ENCODE measurements at regions not wholly inside any gene's neighbourhood (a gene's known extent, or its start where the extent isn't known, plus 50 kb on each side); places are given as distances from the start of the nearest gene placed in this dataset.
"Not testable (repeated sequence)": the region's sequence is repeated elsewhere in the genome, so short reads cannot be mapped to it uniquely, and the experiment has no call there.

DNA sequence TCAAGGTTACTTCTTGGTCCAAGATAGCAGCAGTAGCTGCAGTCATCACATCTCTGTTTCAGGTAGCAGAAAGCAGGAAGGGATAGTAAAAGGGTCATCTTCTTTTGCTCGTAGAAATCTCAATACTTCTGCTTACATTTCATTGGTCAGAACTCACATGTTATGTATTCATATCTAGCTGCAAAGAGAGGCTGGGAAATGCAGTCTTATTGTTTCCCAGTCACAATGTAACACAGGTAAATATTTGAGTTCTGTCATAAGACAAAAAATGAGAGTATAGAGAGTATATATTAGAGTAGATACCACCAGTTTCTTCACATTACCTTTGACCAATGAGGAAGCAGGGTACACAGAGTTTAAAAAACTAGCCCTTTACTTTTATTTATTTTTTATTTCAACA lies 132.4 kb upstream of the ITGA6 start:
- DNase-seq = no peak

DNA sequence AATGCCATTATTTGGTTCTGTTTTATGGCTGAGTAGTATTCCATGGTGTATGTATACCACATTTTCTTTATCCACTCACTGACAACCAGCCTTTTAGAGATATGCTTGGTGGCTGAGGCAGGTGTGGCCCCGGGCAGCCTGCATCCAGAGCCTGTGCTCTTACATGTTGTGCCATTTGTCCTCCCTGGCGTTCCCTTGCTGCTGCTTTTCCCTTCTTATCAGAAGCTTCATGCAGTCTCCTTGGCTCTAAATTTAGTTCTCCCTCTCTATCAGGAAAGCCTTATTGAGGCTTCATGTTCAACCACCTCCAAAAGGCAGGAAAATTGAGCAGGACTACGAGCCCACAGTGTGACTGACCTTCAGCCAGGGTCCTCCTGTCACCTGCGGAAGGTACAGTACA lies 131.7 kb upstream of the ITGA6 start:
- no peak for DNase-seq

DNA sequence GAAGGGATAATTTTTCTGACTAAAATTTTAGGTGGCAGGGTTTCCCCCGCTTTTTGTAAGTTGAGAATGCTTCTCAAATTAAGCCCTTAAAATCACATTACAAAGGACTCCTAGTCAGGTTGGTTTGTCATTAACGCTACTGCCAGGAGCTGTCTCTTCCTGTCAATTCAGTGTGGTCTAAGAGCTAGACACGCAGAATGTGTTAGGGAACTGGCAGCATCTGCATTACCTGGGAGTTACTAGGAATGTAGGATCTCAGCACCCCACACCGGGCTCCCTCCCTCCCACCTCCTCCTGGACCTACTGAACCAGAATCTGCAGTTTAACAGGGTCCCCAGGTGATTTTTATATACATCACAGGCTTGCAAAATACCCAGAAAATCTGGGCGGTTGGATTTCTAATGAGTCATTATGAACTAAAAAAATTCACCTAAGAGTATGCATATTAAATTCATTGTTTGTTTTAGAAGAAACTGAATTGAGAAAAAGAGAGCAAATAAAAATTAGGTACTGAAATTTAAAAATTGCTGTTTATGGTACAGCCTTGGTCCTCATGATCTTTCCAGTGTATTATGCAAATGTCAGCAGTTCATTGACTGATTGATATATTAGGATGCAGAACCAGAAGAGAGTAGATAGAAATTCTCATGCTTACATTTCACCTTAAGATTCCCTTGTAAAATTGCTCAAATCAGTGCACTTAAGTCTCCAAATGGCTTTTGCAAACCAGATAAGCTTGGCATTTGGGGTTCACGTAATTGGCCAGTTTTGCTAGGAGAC lies 130.9 kb upstream of the ITGA6 start:
- no peak for DNase-seq

DNA sequence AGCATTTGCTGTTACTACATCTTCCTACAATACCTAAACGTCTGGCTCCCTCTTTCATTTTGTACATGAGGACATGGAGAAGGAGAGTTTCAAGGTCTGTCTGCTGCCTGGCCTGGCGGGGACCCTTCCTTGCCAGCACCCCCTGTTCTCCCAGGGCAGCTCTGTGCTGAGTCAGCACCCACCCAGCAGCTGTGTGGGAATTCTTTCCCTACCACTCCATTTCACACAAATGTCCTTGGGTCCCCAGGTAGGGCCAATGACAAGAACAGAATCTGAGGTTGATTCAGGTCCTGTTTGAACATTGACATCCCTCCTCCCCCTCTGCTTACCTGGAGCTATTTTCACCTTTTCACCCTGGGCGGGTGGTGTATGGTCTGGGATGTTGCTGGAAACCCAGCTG lies 129.9 kb upstream of the ITGA6 start:
- DNase-seq = no peak

DNA sequence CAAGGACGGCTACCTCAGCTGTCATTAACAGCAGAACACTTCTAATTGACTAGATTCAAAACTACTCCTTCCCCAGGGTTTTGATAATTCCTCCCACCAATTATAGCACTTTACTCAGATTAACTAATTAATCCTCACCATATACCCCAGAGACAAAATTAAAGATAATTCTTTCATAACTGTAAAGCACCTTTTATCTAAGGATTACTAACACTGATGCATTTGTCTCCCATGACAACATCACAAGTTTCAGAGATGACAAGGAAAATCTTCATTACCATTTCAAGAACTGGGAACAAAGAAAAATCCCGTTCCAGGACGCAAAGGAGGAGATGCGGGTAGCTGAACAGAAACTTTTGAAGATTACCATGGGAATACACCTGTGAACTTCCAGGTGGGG lies 129.4 kb upstream of the ITGA6 start:
- DNase-seq = no peak

DNA sequence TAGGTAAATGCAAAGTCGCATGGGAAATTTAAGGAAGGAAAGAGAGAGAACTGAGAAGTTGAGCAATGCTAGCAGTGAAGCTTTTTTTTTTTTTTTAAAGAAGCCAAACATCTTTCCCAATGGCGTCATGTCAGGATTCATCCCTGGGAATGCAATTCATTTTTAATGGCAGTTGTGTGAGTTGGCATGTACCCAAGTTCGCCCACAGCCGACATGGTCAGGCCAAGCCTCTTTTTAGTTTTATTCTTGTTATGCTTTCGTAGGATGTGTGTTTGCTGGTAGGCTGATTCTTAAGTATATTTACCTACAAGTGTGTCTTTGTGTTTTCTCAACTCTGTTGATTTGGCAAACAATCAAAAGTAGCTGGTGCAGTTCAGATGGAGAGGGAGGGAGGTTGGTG lies 127.6 kb upstream of the ITGA6 start:
- no peak for DNase-seq

DNA sequence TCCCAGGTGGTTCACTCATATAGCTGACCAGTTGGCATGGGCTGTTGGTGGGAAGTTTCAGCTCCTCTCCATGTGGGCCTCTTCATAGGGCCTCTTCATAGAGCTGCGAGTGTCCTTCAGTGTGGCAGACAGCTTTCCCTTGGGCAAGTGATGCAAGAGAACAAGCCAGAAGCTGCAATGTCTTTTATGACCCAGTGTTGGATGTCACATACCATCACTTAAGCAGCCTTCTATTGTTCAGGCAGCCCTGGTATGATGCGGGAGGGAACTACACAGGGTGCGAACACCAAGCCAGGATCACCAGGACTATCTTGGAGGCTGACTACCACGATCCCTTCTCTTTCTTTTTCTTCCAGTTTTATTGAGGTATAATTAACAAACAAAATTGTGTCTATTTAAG lies 126.5 kb upstream of the ITGA6 start:
- no peak for DNase-seq

DNA sequence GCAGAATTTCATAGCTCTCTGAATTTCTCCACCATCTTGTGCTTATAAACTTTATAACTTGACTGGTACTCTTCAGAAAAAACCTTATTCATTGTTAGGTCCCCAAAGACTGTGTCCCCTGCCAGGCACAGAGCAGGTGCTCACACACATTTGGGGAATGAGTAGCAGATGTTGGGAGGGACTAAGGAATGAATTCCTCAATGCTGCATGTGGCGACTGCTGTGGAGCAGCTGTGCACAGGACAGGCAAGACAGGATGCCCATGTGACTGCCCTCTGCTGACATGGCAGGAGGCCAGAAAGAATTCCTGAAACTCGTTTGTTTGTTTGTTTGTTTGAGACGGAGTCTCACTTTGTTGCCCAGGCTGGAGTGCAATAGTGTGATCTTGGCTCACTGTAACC lies 122.3 kb upstream of the ITGA6 start:
- no peak for DNase-seq

DNA sequence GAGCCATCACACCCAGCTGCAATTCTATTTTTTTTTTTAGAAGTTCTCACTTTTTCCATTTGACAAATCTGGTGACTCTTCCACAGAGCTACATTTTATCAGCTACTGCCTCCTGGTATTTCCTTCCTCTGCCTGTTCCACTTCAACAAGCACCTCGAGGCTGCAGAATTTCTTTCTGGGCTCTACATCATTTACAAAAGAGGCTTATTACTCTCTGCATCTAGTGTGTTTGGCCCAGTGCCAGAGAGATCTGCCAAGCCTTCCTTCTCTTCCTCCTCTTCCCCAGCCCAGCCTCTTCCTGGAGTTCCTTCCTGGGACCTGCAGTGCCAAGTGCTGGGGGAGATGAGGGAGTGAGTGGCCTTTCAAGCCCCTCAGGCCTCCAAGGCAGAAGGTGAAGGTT lies 119.6 kb upstream of the ITGA6 start:
- no peak for DNase-seq

DNA sequence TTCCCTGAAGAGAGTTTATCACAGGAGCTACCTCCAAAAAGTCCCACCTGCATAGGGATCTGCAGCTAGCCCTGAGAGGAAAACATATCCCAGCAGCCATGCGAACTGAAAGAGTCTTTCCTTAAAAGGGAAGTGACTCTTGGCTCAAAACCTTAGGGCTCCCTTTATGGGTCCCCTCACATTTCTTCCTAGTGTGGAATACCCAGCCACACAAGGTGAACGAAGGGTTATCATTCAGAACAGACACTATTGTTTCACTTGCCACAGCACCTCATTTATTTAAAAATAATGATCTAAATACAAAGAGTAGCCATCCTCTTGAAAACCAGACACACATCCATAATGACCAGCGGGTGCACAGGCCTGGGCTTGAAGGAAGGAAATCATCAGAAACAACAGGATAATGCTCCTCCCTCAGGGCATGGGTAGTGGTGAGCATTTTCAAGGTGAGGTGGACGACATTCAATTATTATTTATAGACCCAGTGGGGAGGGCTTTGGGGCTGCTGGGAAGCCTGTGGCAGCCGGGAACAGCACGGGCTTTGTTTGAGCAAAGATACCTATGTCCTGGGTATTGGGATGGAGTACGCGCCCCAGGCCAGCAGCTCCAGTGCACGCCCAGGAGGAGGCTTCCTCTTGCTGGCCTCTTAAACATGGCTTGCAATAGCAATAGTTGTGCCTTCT lies 119.0 kb upstream of the ITGA6 start:
- no peak for DNase-seq

DNA sequence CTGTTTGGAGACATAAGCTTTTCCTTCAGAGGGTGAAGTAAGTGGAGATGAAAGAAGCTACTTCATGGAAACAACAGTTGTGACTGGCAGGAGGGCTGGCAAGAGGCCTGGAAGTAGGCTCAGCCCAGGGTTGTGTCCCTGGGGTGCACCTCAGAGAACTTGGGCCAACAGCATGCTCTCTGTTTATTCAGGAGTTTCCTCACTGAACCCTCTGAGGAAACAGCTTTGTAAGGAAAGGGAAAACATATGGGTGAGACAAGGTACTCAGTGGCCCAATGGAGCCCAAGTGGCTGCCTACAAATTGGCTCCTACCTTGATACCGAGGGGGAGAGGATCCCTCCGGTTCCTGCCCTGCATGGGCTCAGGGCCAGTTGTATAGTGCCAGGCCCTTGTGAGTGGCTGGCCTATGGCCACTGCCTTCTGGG lies 115.5 kb upstream of the ITGA6 start:
- peak in 1 of 2 experiments; percentile 63 for DNase-seq

DNA sequence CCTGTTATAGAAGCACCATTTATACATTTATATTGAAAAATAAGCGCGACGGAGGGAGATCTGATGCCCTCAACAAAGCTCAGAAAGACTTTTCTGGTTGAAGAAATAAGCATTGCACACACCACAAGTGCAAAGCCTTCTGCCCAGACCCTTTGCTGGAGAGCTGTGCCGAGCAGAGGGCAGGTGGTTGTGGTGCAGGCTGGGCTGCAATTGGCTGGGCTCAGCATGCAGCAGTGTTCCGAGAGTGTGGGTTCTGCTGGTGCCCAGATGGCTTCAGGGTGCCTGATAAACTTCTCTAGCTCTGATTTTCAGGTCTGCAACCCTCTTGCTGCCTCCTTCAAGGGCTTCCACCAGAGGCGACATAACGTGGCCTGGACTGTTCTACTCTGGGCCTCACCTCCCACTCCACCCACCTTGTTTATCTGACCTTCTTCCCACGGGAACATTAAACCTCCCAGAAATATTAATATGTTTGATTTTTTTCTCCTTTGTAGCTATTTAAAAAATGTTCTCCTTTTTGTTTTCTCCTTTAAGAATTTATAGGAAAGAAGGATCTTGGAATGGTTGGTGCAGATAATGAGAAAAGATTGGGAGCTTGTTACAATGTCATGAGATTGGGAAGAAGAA lies 113.6 kb upstream of the ITGA6 start:
- DNase-seq = no peak

DNA sequence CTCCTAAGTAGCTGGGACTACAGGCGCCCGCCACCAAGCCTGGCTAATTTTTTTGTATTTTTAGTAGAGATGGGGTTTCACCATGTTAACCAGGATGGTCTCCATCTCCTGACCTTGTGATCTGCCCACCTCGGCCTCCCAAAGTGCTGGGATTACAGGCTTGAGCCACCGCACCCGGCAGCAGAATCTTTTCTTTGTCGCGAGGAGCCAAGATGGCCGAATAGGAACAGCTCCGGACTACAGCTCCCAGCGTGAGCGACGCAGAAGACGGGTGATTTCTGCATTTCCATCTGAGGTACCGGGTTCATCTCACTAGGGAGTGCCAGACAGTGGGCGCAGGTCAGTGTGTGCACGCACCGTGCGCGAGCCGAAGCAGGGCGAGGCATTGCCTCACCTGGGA lies 112.3 kb upstream of the ITGA6 start:
- DNase-seq = not testable (repeated sequence)

DNA sequence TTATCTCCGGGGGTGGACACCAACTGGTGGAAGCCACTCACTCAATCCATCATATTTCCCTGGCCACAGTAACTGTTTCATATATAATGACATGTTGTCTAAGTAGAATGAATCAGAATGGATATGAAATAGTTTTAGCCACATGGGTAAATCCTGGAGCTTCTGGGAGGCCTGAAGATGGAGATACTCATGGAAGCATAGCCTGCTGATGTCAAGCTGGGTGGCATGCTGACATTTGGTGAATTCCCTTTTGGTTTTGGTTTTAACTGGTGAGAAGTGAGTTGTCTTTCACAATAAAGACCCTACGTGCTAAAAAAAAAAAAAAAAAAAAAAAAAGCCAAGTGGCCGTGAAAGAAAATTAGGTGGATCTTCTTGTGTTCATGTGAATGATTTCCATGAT lies 105.3 kb upstream of the ITGA6 start:
- DNase-seq = no peak

DNA sequence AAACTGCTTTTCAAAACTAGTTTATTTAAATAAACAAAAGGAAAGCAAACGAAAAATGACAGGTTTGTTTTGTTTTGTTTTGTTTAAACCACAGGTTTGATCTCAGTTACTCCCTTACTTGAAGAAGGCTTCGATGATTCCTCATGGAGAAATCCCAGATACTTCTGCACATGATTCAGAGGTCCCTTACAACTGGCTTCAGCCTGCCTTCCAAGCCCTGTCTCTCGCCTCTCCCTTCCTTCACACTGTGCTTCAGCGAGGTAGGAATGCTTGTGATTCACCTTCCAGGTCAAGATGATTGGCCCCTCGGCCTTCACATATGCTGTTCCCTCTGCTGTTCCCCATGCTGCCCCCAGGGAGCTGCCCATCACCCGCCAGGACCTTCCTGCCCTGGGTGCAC lies 104.1 kb upstream of the ITGA6 start:
- DNase-seq = no peak

DNA sequence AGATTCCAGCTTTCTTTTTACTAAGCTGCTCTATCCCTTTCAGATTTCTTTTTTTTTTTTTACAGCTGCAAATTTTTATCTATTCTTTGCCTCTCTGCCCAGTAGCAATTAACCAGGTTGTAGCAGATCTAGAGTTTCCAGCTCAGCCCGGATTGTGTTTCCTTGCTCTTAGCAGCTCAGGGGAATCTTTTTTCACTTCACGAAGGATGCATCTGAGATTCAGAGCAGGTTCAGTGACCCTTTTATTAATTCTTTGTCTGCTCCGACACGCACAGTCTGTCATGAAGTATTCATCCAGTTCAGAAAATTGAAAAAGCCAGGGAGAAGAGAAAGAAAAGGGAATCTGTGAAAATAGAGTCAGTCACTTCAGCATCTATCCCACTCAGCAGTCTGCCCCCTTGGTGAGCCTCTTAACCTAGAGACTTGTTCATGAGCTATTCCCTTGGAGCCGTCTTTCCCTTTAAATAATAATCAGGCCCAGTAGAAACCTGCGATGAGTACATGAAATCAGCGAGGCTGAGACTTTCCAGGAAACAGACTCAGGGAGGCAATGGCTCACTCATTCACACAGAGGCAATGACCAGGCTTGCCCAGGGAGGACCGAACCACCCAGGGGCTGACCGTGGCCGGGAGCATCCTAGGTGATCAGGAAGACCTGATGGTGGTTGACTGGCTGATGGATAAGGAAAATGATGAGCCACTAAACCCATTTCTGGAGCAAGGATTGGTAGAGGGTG lies 103.4 kb upstream of the ITGA6 start:
- no peak for DNase-seq

DNA sequence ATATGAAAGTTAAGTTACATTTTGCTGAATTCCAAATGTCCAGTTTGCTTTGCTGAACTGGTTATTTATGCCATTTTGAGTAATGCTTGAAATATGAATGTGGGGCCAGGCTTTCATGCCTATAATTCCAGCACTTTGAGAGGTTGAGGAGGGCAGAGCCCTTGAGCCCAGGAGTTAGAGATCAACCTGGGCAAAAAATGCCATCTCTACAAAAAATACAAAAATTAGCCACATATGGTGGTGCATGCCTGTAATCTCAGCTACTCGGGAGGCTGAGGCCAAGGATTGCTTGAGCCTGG lies 101.2 kb upstream of the ITGA6 start:
- DNase-seq = no peak

DNA sequence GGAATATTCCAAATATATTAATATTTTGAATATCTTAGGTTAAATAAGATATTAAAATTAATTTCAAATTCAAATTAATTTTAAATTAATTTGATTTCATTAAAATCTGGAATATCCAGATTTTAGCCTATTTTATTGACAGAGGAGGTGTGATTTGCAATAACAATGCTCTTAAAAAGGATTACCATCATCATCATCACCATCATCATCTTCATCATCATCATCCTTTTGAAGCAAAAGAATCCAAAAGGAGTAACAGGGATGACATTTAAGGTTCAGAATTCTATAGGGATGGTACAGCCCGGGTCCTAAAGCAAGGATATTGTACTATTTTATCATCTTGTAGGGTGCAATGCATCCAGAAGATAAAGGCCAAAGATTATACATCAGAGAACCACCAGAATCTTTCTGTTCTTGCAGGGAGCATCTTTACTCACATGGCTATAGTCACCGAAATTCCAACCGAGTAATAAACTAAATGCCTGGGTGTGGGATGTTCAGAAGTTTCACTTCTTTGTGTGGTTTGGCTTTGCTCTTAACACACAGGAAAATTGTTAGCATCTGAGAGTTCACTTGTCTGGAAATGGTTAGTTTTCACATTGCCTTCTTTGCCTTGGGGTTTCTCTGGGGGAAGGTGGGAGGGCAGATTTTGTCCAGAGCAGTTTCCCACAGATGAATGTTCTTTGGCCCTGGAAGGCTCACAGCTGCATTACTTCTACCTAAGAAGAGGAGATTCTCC lies 99.1 kb upstream of the ITGA6 start:
- no peak for DNase-seq

DNA sequence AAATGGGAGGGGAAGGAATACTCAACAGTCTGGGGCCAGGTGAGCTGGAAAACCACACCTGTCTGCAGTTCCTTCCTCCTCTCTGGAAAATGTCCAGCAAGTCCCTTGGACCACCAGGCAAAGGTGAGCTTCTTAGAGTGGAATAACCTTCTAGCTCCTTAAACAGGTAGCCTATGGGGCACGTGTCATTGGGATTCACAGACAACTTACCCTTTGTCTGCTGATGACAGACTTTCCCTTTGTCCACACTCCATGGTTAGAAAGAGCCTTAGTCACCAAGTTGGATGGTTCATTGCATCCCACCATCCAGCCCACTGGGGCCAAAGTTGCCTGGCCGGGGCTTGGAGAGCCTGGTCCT lies 98.0 kb upstream of the ITGA6 start:
- no peak for DNase-seq

DNA sequence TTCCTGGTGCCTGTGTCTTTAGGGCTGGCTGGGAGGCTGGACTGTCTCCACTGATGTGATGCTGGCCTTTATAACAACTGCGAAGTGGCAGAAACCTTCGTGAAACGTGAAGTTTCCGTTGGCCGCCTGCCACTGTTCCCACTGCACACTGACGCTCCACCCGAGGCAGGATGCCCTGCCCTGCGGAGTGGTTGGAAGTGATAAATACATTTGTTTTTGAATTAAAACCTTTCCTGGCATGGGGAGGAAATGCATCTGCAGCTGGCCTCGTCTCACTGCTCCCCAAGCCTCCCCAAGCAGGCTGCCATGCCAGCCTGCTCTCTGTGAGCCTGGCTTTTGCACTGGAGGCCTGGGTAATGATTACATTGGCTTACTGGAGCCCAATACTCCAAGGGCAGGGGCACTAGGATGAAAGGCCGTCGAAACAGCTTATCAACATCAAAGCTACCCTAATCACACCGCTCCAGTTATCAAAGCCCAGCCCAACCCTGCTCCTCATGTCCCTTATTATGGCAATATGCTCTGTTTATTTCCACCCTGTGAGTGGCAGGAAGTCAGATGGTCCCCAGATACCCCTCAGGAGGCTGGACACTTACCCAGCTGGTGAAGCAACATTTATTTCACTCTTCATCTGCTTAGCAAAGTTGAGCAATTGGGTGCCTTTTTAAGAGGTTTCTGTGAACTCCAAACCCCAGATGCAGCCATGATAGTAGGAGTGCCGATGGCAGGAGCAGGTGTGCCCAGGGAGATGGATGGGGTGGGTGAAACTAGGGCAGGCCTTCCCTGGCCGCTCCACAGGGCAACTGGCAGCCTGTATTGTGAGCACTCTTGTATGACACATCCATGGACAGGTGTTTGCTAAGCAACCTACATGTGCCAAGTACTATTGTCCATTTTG lies 97.4 kb upstream of the ITGA6 start:
- DNase-seq = no peak

DNA sequence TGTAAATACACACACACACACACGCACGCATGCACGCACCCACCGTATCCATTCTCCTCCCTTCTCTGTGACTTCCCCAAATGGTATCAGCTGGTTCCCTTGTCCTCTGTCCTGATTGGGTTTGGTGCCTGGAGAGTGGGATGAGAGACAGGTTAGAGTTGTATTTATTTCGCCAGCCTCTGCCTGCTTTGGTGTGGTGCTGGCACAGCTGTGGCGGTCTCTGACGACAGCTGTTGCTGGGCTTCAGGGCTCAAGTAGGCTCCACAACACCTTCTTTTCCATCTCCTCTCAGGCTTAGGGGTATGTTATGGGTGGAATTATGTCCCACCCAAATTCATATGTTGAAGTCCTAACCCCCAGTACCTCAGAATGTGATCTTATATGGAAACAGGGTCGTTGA lies 94.9 kb upstream of the ITGA6 start:
- no peak for DNase-seq
